ENCODE measurements at regions not wholly inside any gene's neighbourhood (a gene's known extent, or its start where the extent isn't known, plus 50 kb on each side); places are given as distances from the start of the nearest gene placed in this dataset.

GRCh38 chr2:221189431-221190067 is 382.6 kb downstream of the EPHA4 start:
- TF ChIP-seq TAF1 (IDR thresholded peaks at IDR 0.05; ENCODE audit: low read depth, low read length) (no peak), POLR2A (IDR thresholded peaks at IDR 0.05; ENCODE audit: low read depth, low read length) (no peak), POLR2AphosphoS5 (IDR thresholded peaks at IDR 0.05; ENCODE audit: low read depth, low read length) (no peak), PAX5 (IDR thresholded peaks at IDR 0.05; ENCODE audit: insufficient read depth, low read length, severe bottlenecking) (no peak)
